Glomerular endothelial cell (primary cell): ENCODE measurements at regions not wholly inside any gene's neighbourhood (a gene's known extent, or its start where the extent isn't known, plus 50 kb on each side); places are given as distances from the start of the nearest gene placed in this dataset.
"Not testable (repeated sequence)": the region's sequence is repeated elsewhere in the genome, so short reads cannot be mapped to it uniquely, and the experiment has no call there.

Experiments used
- DNase-seq: peaks from one replicate; pipeline ENCODE4 v3.0.0-alpha.2; 2011; ENCODE audit warnings: low read depth, low spot score; ENCODE audit errors: extremely low read depth

DNA sequence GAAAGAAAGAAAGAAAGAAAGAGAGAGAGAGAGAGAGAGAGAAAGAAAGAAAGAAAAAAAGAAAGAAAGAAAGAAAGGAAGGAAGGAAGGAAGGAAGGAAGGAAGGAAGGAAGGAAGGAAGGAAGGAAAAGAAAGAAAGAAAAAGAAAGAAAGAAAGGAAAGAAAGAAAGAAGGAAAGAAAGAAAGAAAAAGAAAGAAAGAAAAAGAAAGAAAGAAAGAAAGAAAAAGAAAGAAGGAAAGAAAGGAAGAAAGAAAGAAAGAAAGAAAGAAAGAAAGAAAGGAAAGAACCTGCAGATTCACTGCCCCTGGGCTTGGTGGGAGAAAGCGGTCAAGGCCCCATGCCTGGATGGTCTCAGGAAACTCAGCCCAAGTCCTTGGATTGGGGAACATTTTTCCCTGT, 1426.2 kb downstream of the BRD1 start:
- not testable (repeated sequence) for DNase-seq

GRCh38 chr22:48398181-48398905, 1429.3 kb downstream of the BRD1 start:
- DNase-seq: no peak

- no peak for DNase-seq
Observed at GRCh38 chr22:48397531-48398180, 1430.0 kb downstream of the BRD1 start.

DNA sequence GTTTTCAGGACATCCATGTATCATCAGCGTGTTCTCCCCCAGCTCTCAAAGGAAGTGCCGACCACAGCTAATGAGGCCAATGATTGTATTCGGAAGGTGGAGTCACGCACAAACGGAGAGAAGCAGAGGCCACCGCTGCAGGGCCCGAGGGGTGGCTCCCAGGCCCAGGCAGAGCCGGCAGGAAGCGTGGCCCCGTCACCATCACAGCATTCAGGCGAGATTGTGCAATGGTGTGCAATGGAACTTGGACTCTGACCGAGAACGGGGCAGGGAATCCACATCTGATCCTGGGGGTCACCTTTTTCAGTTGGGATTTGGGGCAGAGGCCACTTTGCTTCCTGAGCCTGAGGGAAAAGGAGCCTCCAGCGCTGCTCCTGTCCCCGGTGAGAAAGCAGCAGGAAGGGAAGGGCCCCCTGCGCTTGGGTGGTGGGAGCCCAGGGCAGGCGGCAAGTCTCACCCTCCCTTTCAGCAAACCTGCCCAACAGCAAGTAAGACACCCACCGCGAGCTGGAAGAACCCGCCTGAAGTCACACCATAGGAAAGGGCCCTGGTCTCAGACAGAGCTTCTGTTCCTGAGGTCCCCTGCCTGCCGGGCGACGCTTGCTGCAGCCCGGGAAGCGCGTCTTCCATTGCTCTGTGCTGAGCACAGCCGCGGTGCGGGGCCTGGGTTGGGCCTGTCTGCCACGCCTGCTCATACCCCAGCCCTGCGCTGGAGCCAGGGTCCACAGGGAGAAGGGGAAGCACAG, 1430.7 kb downstream of the BRD1 start:
- DNase-seq: no peak

DNA sequence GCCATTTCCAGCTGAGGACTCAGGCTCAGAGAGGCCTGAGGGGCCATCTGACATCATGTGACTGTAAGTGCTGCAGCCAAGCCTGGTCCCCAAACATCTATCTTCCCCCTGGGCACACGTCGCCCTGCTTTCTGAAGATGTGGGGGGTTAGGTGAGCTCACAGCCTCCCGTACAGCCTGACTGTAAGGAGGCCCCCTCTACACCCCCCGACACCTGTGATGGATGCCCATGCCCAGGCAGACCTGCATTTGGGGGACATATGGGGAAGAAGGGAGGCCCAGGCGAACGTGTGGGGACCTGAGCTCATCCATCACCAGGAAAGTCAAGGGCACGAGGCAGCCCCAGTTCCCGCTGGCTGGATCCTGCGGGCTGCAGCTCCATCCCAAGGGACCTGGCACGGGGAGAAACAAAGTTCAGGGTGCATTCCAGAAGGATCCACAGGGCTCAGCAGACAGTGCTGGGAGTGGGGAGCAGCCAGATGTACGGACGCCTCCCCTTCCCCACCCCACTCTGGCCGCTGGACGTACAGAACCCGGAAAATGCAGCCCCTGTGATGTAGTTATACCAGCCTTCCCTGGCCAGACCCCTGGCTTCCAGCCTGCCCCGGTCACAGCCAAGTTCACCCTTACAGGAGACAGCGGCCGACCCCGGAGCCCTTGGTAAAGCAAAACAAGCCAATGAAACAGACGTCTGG, 1431.4 kb downstream of the BRD1 start:
- DNase-seq: no peak

DNA sequence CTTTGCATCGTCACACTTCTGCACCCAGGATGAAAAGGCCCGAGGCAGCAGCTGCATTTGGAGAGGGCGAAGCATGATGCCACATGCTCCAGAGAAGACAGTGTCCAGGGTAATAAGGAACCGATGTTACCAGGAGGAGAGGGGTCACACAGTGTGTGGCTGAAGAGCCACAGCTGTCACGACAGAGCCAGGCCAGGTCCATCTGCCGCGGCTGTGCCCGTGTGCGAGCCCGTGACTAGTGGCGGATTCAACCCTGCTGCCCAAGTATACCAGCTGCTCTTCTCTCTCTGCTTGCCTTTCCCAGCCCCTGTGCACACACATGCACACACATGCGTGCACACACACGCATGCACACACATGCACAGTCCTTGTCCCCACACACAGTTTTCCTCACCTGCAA, 1432.5 kb downstream of the BRD1 start:
- no peak for DNase-seq

DNA sequence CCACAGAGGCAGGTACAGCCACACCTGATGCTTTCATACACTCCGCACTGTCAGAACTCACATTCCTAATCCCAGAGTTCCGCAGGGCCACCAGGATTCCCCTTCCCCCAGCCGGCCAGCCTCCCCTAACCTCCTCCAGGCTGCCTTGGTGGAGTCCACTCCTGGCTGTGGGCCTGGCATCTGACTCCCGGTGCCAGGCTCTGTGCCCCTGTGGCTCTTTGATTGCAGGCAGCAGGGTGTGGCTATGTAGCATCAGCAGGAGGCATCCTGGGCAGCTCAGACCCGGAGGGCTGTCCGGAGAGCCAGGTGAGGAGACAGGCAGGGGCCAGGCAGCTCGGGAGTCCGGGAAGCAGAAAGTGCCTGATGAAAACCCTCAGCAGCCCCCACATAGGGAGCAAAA, 1432.9 kb downstream of the BRD1 start:
- DNase-seq: no peak

DNA sequence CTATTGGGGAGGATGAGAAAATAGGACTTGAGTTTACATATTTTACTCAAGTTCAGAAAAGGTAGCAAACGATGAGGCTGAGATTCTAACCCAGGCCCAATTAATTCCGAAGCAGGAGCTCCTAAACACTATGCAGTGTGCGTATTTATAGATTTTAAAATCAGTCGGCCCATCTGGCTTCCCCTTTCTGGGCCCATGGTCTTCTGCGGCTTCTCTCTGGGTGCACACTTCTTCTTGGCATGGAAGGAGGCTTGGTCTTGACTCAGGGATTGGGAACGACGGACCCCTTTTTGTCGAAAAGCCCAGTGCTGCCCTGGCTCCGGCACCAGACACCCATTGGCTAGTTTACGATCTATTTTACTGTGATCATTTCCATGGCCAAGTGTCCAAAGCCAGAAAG, 1433.8 kb downstream of the BRD1 start:
- DNase-seq: no peak

DNA sequence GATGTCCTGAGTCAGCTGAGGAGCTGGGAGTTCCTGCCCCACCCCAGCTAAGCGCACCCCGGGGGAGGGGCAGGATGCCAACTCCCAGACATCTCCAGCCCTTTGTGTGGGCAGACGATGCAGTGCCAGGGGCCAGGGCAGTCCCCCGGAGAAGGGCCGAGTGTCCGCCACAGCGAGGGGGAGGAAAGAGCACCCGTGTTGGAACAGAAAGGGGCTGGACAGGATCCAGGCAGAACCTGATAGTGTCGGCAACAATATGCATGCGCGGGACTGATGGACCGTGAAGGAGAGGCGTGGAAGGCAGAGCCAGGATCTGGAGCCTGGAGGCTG, 1434.7 kb downstream of the BRD1 start:
- no peak for DNase-seq

GRCh38 chr22:48391820-48392219, 1435.9 kb downstream of the BRD1 start:
- no peak for DNase-seq

DNA sequence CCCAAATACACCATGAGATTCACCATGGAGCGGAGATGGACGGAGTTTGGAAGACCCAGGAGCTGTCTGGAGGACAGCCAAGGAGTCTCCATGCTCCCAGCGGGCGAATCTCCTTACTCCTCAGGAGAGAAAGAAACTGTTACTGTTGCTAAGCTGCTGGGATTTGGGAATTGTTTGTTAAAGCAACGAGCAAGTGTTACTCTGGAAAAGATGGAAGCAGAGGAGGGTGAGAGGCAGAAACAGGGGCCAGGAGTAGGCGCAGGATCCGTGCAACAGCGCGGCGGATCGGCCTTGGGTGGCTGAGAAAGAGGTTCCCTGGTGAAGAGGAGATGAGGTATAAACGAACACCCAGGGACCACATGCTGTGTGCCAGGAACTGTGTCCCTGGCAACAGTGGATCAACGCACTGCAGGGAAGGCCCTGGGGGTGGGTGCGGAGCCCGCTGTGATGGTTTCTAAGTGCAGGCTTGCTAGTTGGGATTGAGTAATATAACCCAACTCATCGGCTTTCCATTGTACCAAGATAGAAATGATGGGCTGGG, 1436.4 kb downstream of the BRD1 start:
- no peak for DNase-seq

DNA sequence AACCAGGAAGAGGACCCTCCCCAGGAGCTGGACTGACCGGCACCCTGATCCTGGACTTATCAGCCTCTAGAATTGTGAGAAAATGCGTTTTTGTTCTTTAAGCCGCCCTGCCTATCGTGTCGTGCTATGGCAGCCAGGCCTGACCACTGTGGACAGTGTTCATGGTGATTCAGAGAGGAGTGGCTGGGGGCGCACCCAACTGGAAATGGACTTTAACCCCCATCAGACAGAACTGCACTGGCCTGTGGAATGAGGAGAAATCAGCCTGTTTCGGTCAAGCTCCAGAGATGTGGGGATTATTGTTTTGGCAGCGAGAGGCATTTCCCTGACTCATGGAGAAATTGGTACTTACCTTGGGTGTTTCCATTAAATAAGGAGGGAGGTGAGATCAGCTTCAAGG, 1437.8 kb downstream of the BRD1 start:
- DNase-seq: no peak

DNA sequence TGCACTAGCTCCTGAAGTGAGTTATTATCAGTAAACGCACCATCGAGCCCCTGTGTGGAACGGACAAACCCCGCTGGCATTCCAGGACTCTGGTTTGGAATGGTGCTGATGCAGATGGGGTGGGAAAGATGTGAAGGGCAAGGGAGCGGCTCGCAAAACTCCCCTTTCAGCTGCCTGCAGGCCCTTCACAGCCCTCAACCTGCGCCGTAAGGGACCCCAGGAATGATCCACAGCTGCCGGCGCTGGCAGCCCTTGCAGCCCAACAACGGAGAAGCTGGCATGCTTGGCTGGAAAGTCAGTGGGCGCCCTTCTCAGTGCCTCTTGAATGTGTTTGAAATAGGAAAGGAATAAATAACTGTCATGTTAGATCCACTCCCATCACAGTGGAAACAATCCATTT, 1445.5 kb downstream of the BRD1 start:
- DNase-seq: no peak

GRCh38 chr22:48380016-48380665, 1447.5 kb downstream of the BRD1 start:
- no peak for DNase-seq

- DNase-seq: no peak
Observed at GRCh38 chr22:48379371-48379770, 1448.3 kb downstream of the BRD1 start.

DNA sequence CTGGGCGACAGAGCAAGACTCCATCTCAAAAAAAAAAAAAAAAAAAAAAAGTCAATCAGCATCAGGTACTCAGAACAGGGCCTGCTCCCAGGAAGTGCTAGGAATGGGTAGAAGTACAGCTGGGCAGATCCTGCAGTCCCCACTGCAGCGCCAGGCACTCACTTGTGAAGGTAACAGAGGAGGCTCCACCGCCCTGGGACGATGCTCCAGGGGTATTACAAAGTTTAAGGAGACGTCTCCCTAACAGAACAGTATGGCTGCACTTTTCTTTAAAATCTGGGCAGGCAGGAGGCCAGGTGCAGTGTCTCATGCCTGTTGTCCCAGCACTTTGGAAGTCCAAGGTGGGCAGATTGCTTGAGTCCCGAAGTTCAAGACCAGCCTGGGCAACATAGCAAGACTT, 1449.0 kb downstream of the BRD1 start:
- no peak for DNase-seq

- no peak for DNase-seq
Observed at GRCh38 chr22:48376936-48377712, 1450.5 kb downstream of the BRD1 start.

DNA sequence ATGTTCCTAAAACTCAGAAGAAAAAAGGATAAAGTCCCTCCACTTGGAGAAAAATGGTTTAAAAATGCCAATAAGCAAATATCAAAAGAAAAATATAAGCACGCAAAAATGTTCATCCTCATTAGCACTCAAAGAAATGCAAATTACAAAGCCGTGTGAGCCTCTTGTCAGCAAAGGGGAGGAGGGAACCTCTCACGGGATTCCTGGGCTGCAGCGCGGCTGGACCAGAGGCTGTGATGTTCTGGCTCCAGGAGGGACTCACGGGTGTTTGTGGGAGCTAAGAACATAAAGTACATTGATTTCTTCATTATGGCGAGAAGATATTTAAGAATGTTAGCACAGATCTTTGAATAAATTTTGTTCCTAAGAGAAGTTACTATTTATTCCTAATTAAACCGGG, 1451.2 kb downstream of the BRD1 start:
- DNase-seq: no peak

GRCh38 chr22:48373626-48374173, 1454.0 kb downstream of the BRD1 start:
- no peak for DNase-seq

- DNase-seq: no peak
Observed at GRCh38 chr22:48372390-48372789, 1455.3 kb downstream of the BRD1 start.
